ENCODE measurements at regions not wholly inside any gene's neighbourhood (a gene's known extent, or its start where the extent isn't known, plus 50 kb on each side); places are given as distances from the start of the nearest gene placed in this dataset.

DNA sequence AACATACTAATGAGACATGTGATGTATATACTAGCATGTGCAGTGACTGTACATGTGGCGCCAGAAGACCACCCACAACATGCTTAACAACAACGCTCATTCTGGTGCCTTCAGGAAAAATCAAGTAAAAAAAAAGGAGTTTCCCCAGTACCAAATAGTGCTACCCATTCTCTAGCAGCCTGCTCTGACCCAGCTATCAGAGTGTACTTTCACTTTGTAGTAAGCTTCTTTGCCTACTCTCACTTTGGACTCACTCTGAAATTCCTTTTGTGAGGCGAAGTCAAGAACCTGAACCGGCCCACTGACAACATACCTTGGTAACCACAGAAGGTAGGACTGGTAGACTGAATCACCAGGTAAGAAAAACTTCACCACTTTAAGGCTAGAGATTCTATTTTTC, 1100.0 kb downstream of the GRIK2 start:
- CTCF ChIA-PET, result no interaction called here
- TF ChIP-seq CTCF (IDR thresholded peaks at IDR 0.05; ENCODE audit: insufficient read depth, low read length, missing control alignments), result no peak
- POLR2A ChIA-PET, result no interaction called here
- H3K4me3 ChIP-seq (ENCODE audit: low read depth, low read length), result no peak overlapping the region
- no peak for DNase-seq (ENCODE audit: low read depth, low spot score)

DNA sequence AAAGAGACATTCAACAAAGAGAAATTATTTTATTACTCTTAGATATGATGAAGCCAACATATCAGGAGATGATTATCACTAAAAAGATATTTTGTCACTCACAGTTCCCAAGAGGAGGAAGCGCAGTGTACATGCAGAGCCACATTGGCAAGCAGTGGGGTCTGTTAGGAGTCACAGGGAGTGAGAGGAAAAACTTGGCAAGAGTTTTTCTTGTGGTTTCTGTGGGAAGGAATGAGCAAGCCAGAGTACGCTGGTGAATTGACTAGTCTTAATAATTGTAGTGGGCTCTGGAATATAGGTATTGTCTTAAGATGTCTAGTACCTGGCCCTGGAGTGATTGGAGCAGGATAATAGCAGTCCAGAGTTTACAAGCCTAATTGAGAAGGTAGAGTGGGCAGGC, 1095.2 kb downstream of the GRIK2 start:
- ChIA-PET POLR2A (no interaction called here), CTCF (no interaction called here)
- TF ChIP-seq CTCF (IDR thresholded peaks at IDR 0.05; ENCODE audit: insufficient read depth, low read length, missing control alignments), result no peak

DNA sequence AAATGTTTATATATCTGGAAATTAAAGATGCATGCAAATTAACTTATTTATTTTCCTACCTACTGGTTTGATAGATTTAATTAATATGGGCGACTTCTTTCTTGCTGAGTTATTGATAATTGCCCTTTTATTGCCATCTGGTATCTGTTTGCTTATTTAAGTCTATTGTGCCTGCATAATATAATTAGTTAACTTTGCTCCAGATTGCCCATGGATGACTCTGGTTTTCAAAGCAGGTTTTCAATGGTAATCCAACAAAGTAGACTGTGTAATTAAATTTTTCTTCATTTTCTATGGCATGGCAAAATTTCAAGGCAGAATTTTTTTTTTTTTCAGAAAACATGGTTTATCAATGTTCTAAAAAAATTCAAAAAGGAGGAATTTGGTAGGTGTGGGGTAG, 1092.0 kb downstream of the GRIK2 start:
- POLR2A ChIA-PET, result no interaction called here
- CTCF ChIA-PET, result no interaction called here
- no peak for TF ChIP-seq CTCF (IDR thresholded peaks at IDR 0.05; ENCODE audit: insufficient read depth, low read length, missing control alignments)
- DNase-seq (ENCODE audit: low read depth, low spot score), result no peak
- no peak overlapping the region for H3K4me3 ChIP-seq (ENCODE audit: low read depth, low read length)

More for the DNA sequence above, 1095.2 kb downstream of the GRIK2 start:
- H3K4me3 ChIP-seq (ENCODE audit: low read depth, low read length), result no peak overlapping the region
- DNase-seq (ENCODE audit: low read depth, low spot score), result no peak

DNA sequence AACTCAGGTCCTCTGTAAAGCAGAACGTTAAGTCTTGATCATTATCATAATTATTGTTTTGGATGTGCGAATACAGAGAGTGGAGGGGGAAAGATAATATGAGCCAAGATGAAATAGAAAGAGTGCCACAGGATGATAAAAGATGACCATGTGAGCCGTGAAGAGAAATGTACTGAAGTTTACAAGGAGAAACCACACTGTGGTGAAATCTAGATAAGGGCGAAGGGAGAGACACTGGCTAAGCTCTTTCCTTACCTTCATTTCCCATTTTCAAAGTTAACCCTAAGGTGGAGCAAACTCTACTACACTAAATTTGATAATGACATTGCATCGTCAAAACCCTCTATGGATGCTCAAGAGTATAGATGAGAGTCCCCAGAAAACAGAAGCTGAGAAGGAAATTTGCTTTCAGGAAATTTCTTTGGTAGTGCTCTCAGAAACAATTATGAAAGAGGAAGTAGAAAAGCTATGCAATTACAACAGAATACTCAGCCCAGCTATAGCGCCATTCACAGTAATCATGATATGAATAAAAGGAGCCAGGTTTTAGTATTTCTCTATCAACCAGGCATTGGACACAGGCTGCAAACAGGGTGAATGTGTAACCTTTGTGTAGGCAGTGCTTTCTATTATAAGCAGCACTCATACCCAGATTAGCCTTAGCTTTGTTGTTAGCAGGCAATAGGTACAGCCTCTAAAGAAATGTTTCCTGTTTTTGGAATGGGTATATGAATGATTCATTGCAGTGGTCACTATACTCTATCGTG, 1080.7 kb downstream of the GRIK2 start:
- no peak for DNase-seq (ENCODE audit: low read depth, low spot score)
- ChIA-PET POLR2A (no interaction called here), CTCF (no interaction called here)
- no peak for TF ChIP-seq CTCF (IDR thresholded peaks at IDR 0.05; ENCODE audit: insufficient read depth, low read length, missing control alignments)
- H3K4me3 ChIP-seq (ENCODE audit: low read depth, low read length), result no peak overlapping the region

GRCh38 chr6:102458990-102459389, 1065.5 kb downstream of the GRIK2 start:
- no peak for TF ChIP-seq CTCF (IDR thresholded peaks at IDR 0.05; ENCODE audit: insufficient read depth, low read length, missing control alignments)
- no peak for DNase-seq (ENCODE audit: low read depth, low spot score)
- CTCF ChIA-PET, result no interaction called here
- no peak overlapping the region for H3K4me3 ChIP-seq (ENCODE audit: low read depth, low read length)
- POLR2A ChIA-PET, result no interaction called here

DNA sequence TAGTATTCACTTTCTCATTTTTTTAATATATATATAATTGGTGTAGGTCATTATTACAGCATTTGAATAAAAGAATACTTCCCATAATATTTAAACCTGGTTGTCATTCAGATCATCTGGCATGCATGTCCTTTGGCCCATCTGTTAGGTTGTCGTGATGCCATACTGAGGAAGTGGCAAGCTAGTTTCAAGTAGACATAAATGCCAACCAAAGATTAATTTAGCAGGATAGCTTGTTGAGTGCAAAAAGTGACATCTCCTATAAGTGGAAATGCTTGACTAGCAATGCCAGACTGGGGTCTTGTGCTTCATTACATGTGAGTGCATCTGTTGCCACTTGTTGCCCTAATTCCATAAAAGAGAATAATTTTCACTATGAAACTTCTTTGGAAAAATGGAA, 1044.7 kb downstream of the GRIK2 start:
- no peak for DNase-seq (ENCODE audit: low read depth, low spot score)
- ChIA-PET POLR2A (no interaction called here), CTCF (no interaction called here)
- no peak overlapping the region for H3K4me3 ChIP-seq (ENCODE audit: low read depth, low read length)
- TF ChIP-seq CTCF (IDR thresholded peaks at IDR 0.05; ENCODE audit: insufficient read depth, low read length, missing control alignments), result no peak
